GM23338 (cell line): ENCODE measurements at regions not wholly inside any gene's neighbourhood (a gene's known extent, or its start where the extent isn't known, plus 50 kb on each side); places are given as distances from the start of the nearest gene placed in this dataset.

Experiments used
- ATAC-seq: fragments of 200-7000 bp; cut with Tn5 transposase; 3 replicates; pipeline ENCODE4 v1.9.1; 2020
- DNase-seq: peaks from one replicate; pipeline ENCODE4 v3.0.0-alpha.2; 2015; ENCODE audit warnings: low spot score
- H2AFZ ChIP-seq: fragments of 200-600 bp; sonication (generic); 2 replicates; pipeline ENCODE4 v1.8.0; 2016; ENCODE audit warnings: antibody characterized with exemption, mild to moderate bottlenecking, moderate library complexity
- H3F3A ChIP-seq: fragments of 200-600 bp; sonication (generic); replicated peaks from 2 replicates; pipeline ENCODE4 v1.8.0; 2017; ENCODE audit warnings: antibody characterized with exemption, mixed run types, low read depth
- H3K27ac ChIP-seq: fragments of 200-600 bp; sonication (generic); 2 replicates; pipeline ENCODE4 v1.6.1; 2016; ENCODE audit warnings: low read depth
- H3K27me3 ChIP-seq: fragments of 200-600 bp; sonication (generic); 2 replicates; pipeline ENCODE4 v1.8.0; 2016; ENCODE audit warnings: mild to moderate bottlenecking, mixed run types, moderate library complexity; ENCODE audit not compliant: insufficient read depth
- H3K36me3 ChIP-seq: fragments of 200-600 bp; sonication (generic); 2 replicates; pipeline ENCODE4 v1.8.0; 2016; ENCODE audit warnings: mild to moderate bottlenecking; ENCODE audit not compliant: insufficient read depth
- H3K4me1 ChIP-seq: fragments of 200-600 bp; sonication (generic); 2 replicates; pipeline ENCODE4 v1.8.0; 2016; ENCODE audit warnings: mild to moderate bottlenecking, moderate library complexity; ENCODE audit not compliant: insufficient read depth
- H3K4me2 ChIP-seq: fragments of 200-600 bp; sonication (generic); 2 replicates; pipeline ENCODE4 v1.7.1; 2017; ENCODE audit warnings: mixed run types
- H3K4me3 ChIP-seq: fragments of 200-600 bp; sonication (generic); 2 replicates; pipeline ENCODE4 v1.6.1; 2016; ENCODE audit warnings: mixed run types
- H3K79me2 ChIP-seq: fragments of 200-600 bp; sonication (generic); replicated peaks from 2 replicates; pipeline ENCODE4 v1.8.0; 2017; ENCODE audit warnings: mild to moderate bottlenecking; ENCODE audit not compliant: insufficient read depth
- H3K9me2 ChIP-seq: fragments of 200-600 bp; sonication (generic); 2 replicates; pipeline ENCODE4 v1.8.0; 2017; ENCODE audit not compliant: insufficient read depth
- H4K20me1 ChIP-seq: fragments of 200-600 bp; sonication (generic); replicated peaks from 2 replicates; pipeline ENCODE4 v1.8.0; 2017; ENCODE audit warnings: mild to moderate bottlenecking; ENCODE audit not compliant: insufficient read depth
- H3K27ac Mint-ChIP-seq: 2 replicates; pipeline ENCODE4 v1.8.0; 2020; ENCODE audit warnings: inconsistent platforms, mild to moderate bottlenecking, moderate library complexity, mixed read lengths
- H3K27me3 Mint-ChIP-seq: 3 replicates; pipeline ENCODE4 v1.8.0; 2022; ENCODE audit warnings: low read depth, mild to moderate bottlenecking, moderate library complexity, mixed read lengths, inconsistent platforms; ENCODE audit not compliant: insufficient read depth, poor library complexity
- H3K36me3 Mint-ChIP-seq: 3 replicates; pipeline ENCODE4 v1.8.0; 2021; ENCODE audit warnings: low read depth, mild to moderate bottlenecking, inconsistent platforms, moderate library complexity, mixed read lengths
- H3K4me1 Mint-ChIP-seq: 3 replicates; pipeline ENCODE4 v1.8.0; 2020; ENCODE audit warnings: mild to moderate bottlenecking, inconsistent platforms, mixed read lengths
- H3K4me3 Mint-ChIP-seq: 3 replicates; pipeline ENCODE4 v1.8.0; 2021; ENCODE audit warnings: moderate library complexity, mild to moderate bottlenecking, inconsistent platforms, mixed read lengths
- H3K9me3 Mint-ChIP-seq: 3 replicates; pipeline ENCODE4 v1.8.0; 2020; ENCODE audit warnings: moderate library complexity, mild to moderate bottlenecking, inconsistent platforms, mixed read lengths
- CTCF ChIP-seq, 2 experiments: fragments of 200-600 bp in 1 of 2; sonication (generic) in 1 of 2; conservative IDR thresholded peaks; 2 replicates each; pipeline versions ENCODE4 v1.5.1 to v1.6.1; 2016 to 2017; ENCODE audit warnings: antibody characterized with exemption in 2 of 2, low read depth in 2 of 2, mild to moderate bottlenecking in 2 of 2, moderate library complexity in 1 of 2
- ZNF462 ChIP-seq: fragments of 250-450 bp; sonication (Bioruptor Pico); IDR thresholded peaks from 2 replicates; pipeline ENCODE4 v1.5.0; 2020; ENCODE audit warnings: mild to moderate bottlenecking, moderate library complexity

GRCh38 chr4:18568600-18568999 is 547.0 kb upstream of the LCORL start:
- Mint-ChIP-seq H3K27me3 (peaks cover 4% of the 10 kb centered on the region), H3K36me3 (no peaks in the 10 kb centered on the region), H3K27ac (no peak overlapping the region), H3K4me1 (no peaks in the 10 kb centered on the region), H3K9me3 (peaks cover 10% of the 10 kb centered on the region; the same call in 2 of the 3 replicates), H3K4me3 (no peak overlapping the region)
- peak overlapping the region; percentile 66; the same call in 1 of the 2 replicates for H2AFZ ChIP-seq
- H3K4me3 ChIP-seq, result no peak overlapping the region
- no peak for ATAC-seq
- H4K20me1 ChIP-seq, result no peaks in the 10 kb centered on the region
- H3K4me1 ChIP-seq, result no peaks in the 10 kb centered on the region
- no peaks in the 10 kb centered on the region for H3F3A ChIP-seq
- DNase-seq, result peak; percentile 26
- H3K27ac ChIP-seq, result no peak overlapping the region
- H3K27me3 ChIP-seq, result no peaks in the 10 kb centered on the region
- H3K36me3 ChIP-seq, result no peaks in the 10 kb centered on the region
- H3K4me2 ChIP-seq, result no peak overlapping the region
- TF ChIP-seq CTCF (conservative IDR thresholded peaks at IDR 0.05; ENCODE audit: low read depth in 2 of 2) (peak; percentile 28 to 42; a peak in 3 of 4 replicates), ZNF462 (CRISPR knock-in tag) (no peak)
- H3K79me2 ChIP-seq, result no peaks in the 10 kb centered on the region
- no peaks in the 10 kb centered on the region for H3K9me2 ChIP-seq
